ENCODE measurements at regions not wholly inside any gene's neighbourhood (a gene's known extent, or its start where the extent isn't known, plus 50 kb on each side); places are given as distances from the start of the nearest gene placed in this dataset.
A peak's percentile ranks its signal among the peaks of the same experiment; 100 is the strongest.

GRCh38 chr1:162988869-162989268, 80.3 kb upstream of the RGS4 start:
- DNase-seq = peak; percentile 68
- WGBS, 2 experiments (ENCODE audit: insufficient coverage in 1 of 2, insufficient read length in 1 of 2) = 76% methylated on average over 3 of the region's 3 CpGs; no CpG with 5 or more reads in 1 of the 2 experiments
- no peaks in the 10 kb centered on the region for H3K36me3 Mint-ChIP-seq (ENCODE audit: low read depth)

GRCh38 chr1:162987866-162988265, 81.3 kb upstream of the RGS4 start:
- Histone ChIP-seq H3K4me3 (ENCODE audit: low read length) (no peak overlapping the region), H3K27ac (ENCODE audit: low read depth, low read length) (no peak overlapping the region), H3K9ac (ENCODE audit: extremely low read depth, low read length, poor library complexity, severe bottlenecking) (no peak overlapping the region), H3K36me3 (ENCODE audit: control insufficient read depth, insufficient read depth, low read length) (no peaks in the 10 kb centered on the region), H3K9me3 (ENCODE audit: control insufficient read depth, low read length) (no peaks in the 10 kb centered on the region), H3K27me3 (ENCODE audit: control insufficient read depth, insufficient read depth, low read length, poor library complexity, severe bottlenecking) (no peaks in the 10 kb centered on the region), H3K4me1 (ENCODE audit: control insufficient read depth, insufficient read depth, low read length) (no peaks in the 10 kb centered on the region)
- Mint-ChIP-seq H3K27me3 (ENCODE audit: insufficient read depth) (no peaks in the 10 kb centered on the region), H3K9me3 (no peaks in the 10 kb centered on the region), H3K4me1 (peaks cover 2% of the 10 kb centered on the region), H3K27ac (no peak overlapping the region), H3K36me3 (ENCODE audit: low read depth) (no peaks in the 10 kb centered on the region), H3K4me3 (no peak overlapping the region)
- DNase-seq = no peak
- WGBS, 2 experiments (ENCODE audit: insufficient coverage in 1 of 2, insufficient read length in 1 of 2) = 91 to 93% methylated on average over 1 of the region's 1 CpG
- TF ChIP-seq CTCF (conservative IDR thresholded peaks at IDR 0.05) = no peak

More at GRCh38 chr1:162988869-162989268, 80.3 kb upstream of the RGS4 start:
- no peak overlapping the region for H3K9ac ChIP-seq (ENCODE audit: extremely low read depth, low read length, poor library complexity, severe bottlenecking)
- no peak overlapping the region for H3K27ac Mint-ChIP-seq
- H3K27me3 ChIP-seq (ENCODE audit: control insufficient read depth, insufficient read depth, low read length, poor library complexity, severe bottlenecking) = no peaks in the 10 kb centered on the region
- peaks cover 2% of the 10 kb centered on the region for H3K4me1 Mint-ChIP-seq
- H3K36me3 ChIP-seq (ENCODE audit: control insufficient read depth, insufficient read depth, low read length) = no peaks in the 10 kb centered on the region
- TF ChIP-seq CTCF (conservative IDR thresholded peaks at IDR 0.05) = peak; percentile 79
- H3K4me3 Mint-ChIP-seq = no peak overlapping the region
- no peaks in the 10 kb centered on the region for H3K9me3 Mint-ChIP-seq
- H3K27me3 Mint-ChIP-seq (ENCODE audit: insufficient read depth) = no peaks in the 10 kb centered on the region
- no peak overlapping the region for H3K4me3 ChIP-seq (ENCODE audit: low read length)
- H3K4me1 ChIP-seq (ENCODE audit: control insufficient read depth, insufficient read depth, low read length) = no peaks in the 10 kb centered on the region
- H3K9me3 ChIP-seq (ENCODE audit: control insufficient read depth, low read length) = no peaks in the 10 kb centered on the region
- H3K27ac ChIP-seq (ENCODE audit: low read depth, low read length) = no peak overlapping the region

GRCh38 chr1:162985816-162986435, 83.2 kb upstream of the RGS4 start:
- H3K36me3 Mint-ChIP-seq (ENCODE audit: low read depth) = no peaks in the 10 kb centered on the region
- H3K9ac ChIP-seq (ENCODE audit: extremely low read depth, low read length, poor library complexity, severe bottlenecking) = no peak overlapping the region
- no peaks in the 10 kb centered on the region for H3K9me3 ChIP-seq (ENCODE audit: control insufficient read depth, low read length)
- H3K27ac Mint-ChIP-seq = no peak overlapping the region
- H3K27me3 ChIP-seq (ENCODE audit: control insufficient read depth, insufficient read depth, low read length, poor library complexity, severe bottlenecking) = no peaks in the 10 kb centered on the region
- peaks cover 2% of the 10 kb centered on the region for H3K4me1 Mint-ChIP-seq
- H3K4me3 ChIP-seq (ENCODE audit: low read length) = no peak overlapping the region
- no peaks in the 10 kb centered on the region for H3K9me3 Mint-ChIP-seq
- no peak overlapping the region for H3K27ac ChIP-seq (ENCODE audit: low read depth, low read length)
- no peaks in the 10 kb centered on the region for H3K36me3 ChIP-seq (ENCODE audit: control insufficient read depth, insufficient read depth, low read length)
- no peak for DNase-seq
- H3K4me1 ChIP-seq (ENCODE audit: control insufficient read depth, insufficient read depth, low read length) = no peaks in the 10 kb centered on the region
- WGBS, 2 experiments (ENCODE audit: insufficient coverage in 1 of 2, insufficient read length in 1 of 2) = 84 to 100% methylated on average over 2 to 3 of the region's 3 CpGs
- no peaks in the 10 kb centered on the region for H3K27me3 Mint-ChIP-seq (ENCODE audit: insufficient read depth)
- no peak overlapping the region for H3K4me3 Mint-ChIP-seq
- no peak for TF ChIP-seq CTCF (conservative IDR thresholded peaks at IDR 0.05)

Data from endodermal cell (in vitro differentiated cells).